MG63 (cell line): ENCODE measurements at regions not wholly inside any gene's neighbourhood (a gene's known extent, or its start where the extent isn't known, plus 50 kb on each side); places are given as distances from the start of the nearest gene placed in this dataset.
"Not testable (repeated sequence)": the region's sequence is repeated elsewhere in the genome, so short reads cannot be mapped to it uniquely, and the experiment has no call there.

Experiments
- DNase-seq: peaks from one replicate; pipeline ENCODE4 v3.0.0-alpha.2; 2020
- H3K27me3 ChIP-seq: fragments of 250-450 bp; sonication (Bioruptor Pico); 2 replicates; pipeline ENCODE4 v1.5.1; 2020; ENCODE audit warnings: mild to moderate bottlenecking, moderate library complexity
- H3K36me3 ChIP-seq: fragments of 250-450 bp; sonication (Bioruptor Pico); 2 replicates; pipeline ENCODE4 v1.5.1; 2020; ENCODE audit warnings: mild to moderate bottlenecking, moderate library complexity
- H3K4me3 ChIP-seq: fragments of 250-450 bp; sonication (Bioruptor Pico); 2 replicates; pipeline ENCODE4 v1.5.1; 2020; ENCODE audit warnings: mild to moderate bottlenecking, moderate library complexity
- H3K9me3 ChIP-seq: fragments of 250-450 bp; sonication (Bioruptor Pico); 2 replicates; pipeline ENCODE4 v1.5.1; 2020; ENCODE audit warnings: mild to moderate bottlenecking, moderate library complexity

- Histone ChIP-seq H3K27me3 (no peaks in the 10 kb centered on the region), H3K4me3 (no peak overlapping the region), H3K36me3 (no peaks in the 10 kb centered on the region), H3K9me3 (no peaks in the 10 kb centered on the region)
- no peak for DNase-seq
Measured at GRCh38 chr13:24615114-24615513, 65.1 kb upstream of the ATP12A start.

GRCh38 chr13:24615911-24616472 lies 64.2 kb upstream of the ATP12A start:
- Histone ChIP-seq H3K9me3 (no peaks in the 10 kb centered on the region), H3K27me3 (no peaks in the 10 kb centered on the region), H3K4me3 (no peak overlapping the region), H3K36me3 (no peaks in the 10 kb centered on the region)
- DNase-seq = no peak

GRCh38 chr13:24616514-24616913 lies 63.7 kb upstream of the ATP12A start:
- Histone ChIP-seq H3K4me3 (no peak overlapping the region), H3K9me3 (no peaks in the 10 kb centered on the region), H3K36me3 (no peaks in the 10 kb centered on the region), H3K27me3 (no peaks in the 10 kb centered on the region)
- DNase-seq = no peak

GRCh38 chr13:24617256-24618010 lies 62.8 kb upstream of the ATP12A start:
- Histone ChIP-seq H3K27me3 (no peaks in the 10 kb centered on the region), H3K4me3 (no peak overlapping the region), H3K36me3 (no peaks in the 10 kb centered on the region), H3K9me3 (no peaks in the 10 kb centered on the region)
- no peak for DNase-seq

- no peaks in the 10 kb centered on the region for H3K9me3 ChIP-seq
- no peaks in the 10 kb centered on the region for H3K27me3 ChIP-seq
- H3K36me3 ChIP-seq = no peaks in the 10 kb centered on the region
- DNase-seq = no peak
- no peak overlapping the region for H3K4me3 ChIP-seq
Measured at GRCh38 chr13:24618011-24618955, 61.9 kb upstream of the ATP12A start.

- H3K9me3 ChIP-seq = no peaks in the 10 kb centered on the region
- H3K4me3 ChIP-seq = no peak overlapping the region
- H3K27me3 ChIP-seq = no peaks in the 10 kb centered on the region
- H3K36me3 ChIP-seq = no peaks in the 10 kb centered on the region
- DNase-seq = no peak
Measured at GRCh38 chr13:24619282-24619681, 60.9 kb upstream of the ATP12A start.

- H3K36me3 ChIP-seq, H3K9me3 ChIP-seq, DNase-seq, H3K4me3 ChIP-seq, H3K27me3 ChIP-seq: not testable (repeated sequence)
Measured at GRCh38 chr13:24622481-24623148, 57.6 kb upstream of the ATP12A start.

GRCh38 chr13:24623149-24623665 lies 57.0 kb upstream of the ATP12A start:
- no peaks in the 10 kb centered on the region for H3K36me3 ChIP-seq
- H3K4me3 ChIP-seq = no peak overlapping the region
- H3K27me3 ChIP-seq = no peaks in the 10 kb centered on the region
- DNase-seq = no peak
- H3K9me3 ChIP-seq = no peaks in the 10 kb centered on the region

- Histone ChIP-seq H3K27me3 (no peaks in the 10 kb centered on the region), H3K4me3 (no peak overlapping the region), H3K9me3 (no peaks in the 10 kb centered on the region), H3K36me3 (no peaks in the 10 kb centered on the region)
- DNase-seq = no peak
Measured at GRCh38 chr13:24624363-24624762, 55.8 kb upstream of the ATP12A start.

GRCh38 chr13:24624801-24625231 lies 55.4 kb upstream of the ATP12A start:
- H3K9me3 ChIP-seq = no peaks in the 10 kb centered on the region
- no peaks in the 10 kb centered on the region for H3K27me3 ChIP-seq
- no peak overlapping the region for H3K4me3 ChIP-seq
- H3K36me3 ChIP-seq = no peaks in the 10 kb centered on the region
- no peak for DNase-seq

GRCh38 chr13:24625331-24625731 lies 54.9 kb upstream of the ATP12A start:
- no peaks in the 10 kb centered on the region for H3K36me3 ChIP-seq
- no peaks in the 10 kb centered on the region for H3K27me3 ChIP-seq
- H3K4me3 ChIP-seq = no peak overlapping the region
- H3K9me3 ChIP-seq = no peaks in the 10 kb centered on the region
- DNase-seq = no peak

GRCh38 chr13:24625870-24626849 lies 54.0 kb upstream of the ATP12A start:
- H3K4me3 ChIP-seq = no peak overlapping the region
- H3K9me3 ChIP-seq = no peaks in the 10 kb centered on the region
- no peaks in the 10 kb centered on the region for H3K36me3 ChIP-seq
- no peak for DNase-seq
- H3K27me3 ChIP-seq = no peaks in the 10 kb centered on the region

GRCh38 chr13:24627090-24627714 lies 53.0 kb upstream of the ATP12A start:
- no peaks in the 10 kb centered on the region for H3K27me3 ChIP-seq
- no peaks in the 10 kb centered on the region for H3K9me3 ChIP-seq
- DNase-seq = no peak
- H3K4me3 ChIP-seq = no peak overlapping the region
- no peaks in the 10 kb centered on the region for H3K36me3 ChIP-seq

- no peak for DNase-seq
- no peaks in the 10 kb centered on the region for H3K27me3 ChIP-seq
Measured at GRCh38 chr13:24627946-24628345, 52.3 kb upstream of the ATP12A start.

GRCh38 chr13:24629320-24629719 lies 50.9 kb upstream of the ATP12A start:
- Histone ChIP-seq H3K4me3 (no peak overlapping the region), H3K27me3 (no peaks in the 10 kb centered on the region), H3K36me3 (no peaks in the 10 kb centered on the region), H3K9me3 (no peaks in the 10 kb centered on the region)
- no peak for DNase-seq

More at GRCh38 chr13:24627946-24628345, 52.3 kb upstream of the ATP12A start:
- no peak overlapping the region for H3K4me3 ChIP-seq
- no peaks in the 10 kb centered on the region for H3K9me3 ChIP-seq
- no peaks in the 10 kb centered on the region for H3K36me3 ChIP-seq
